ENCODE measurements at regions not wholly inside any gene's neighbourhood (a gene's known extent, or its start where the extent isn't known, plus 50 kb on each side); places are given as distances from the start of the nearest gene placed in this dataset.

- no peak for TF ChIP-seq CTCF (IDR thresholded peaks at IDR 0.05)
- no peak for TF ChIP-seq POLR2AphosphoS5 (IDR thresholded peaks at IDR 0.05)
- no peak for TF ChIP-seq POLR2A (IDR thresholded peaks at IDR 0.05)
- no peak for TF ChIP-seq EP300 (IDR thresholded peaks at IDR 0.05)
Measured at GRCh38 chr5:87850843-87851242, 417.8 kb downstream of the TMEM161B start.

Data from sigmoid colon (tissue), 4 donors.